Pancreas (tissue), 10 donors: ENCODE measurements at regions not wholly inside any gene's neighbourhood (a gene's known extent, or its start where the extent isn't known, plus 50 kb on each side); places are given as distances from the start of the nearest gene placed in this dataset.

Experiments
- ATAC-seq, 4 donors: fragments of 200-7000 bp; cut with Tn5 transposase; one replicate each; pipeline versions ENCODE4 v1.8.0 to v1.9.1; 2020; ENCODE audit warnings: mild to moderate bottlenecking in 4 of 4, moderate library complexity in 4 of 4
- DNase-seq, 6 donors: peaks; one replicate each; pipeline ENCODE4 v3.0.0-alpha.2; 2020
- FAIRE-seq: peaks from 2 replicates; lab custom pipeline; 2012; peaks lifted over from hg19 to GRCh38; lab: Jason Lieb, UNC
- H3K27ac ChIP-seq, 4 donors: fragments of 200-600 bp; sonication (generic); 1 replicate in 3 of 4; 2 replicates in 1 of 4; pipeline versions ENCODE4 v1.5.0 to v1.8.0; 2020
- H3K27me3 ChIP-seq, 4 donors: fragments of 200-600 bp; one replicate each; pipeline ENCODE4 v1.8.0; 2021
- H3K36me3 ChIP-seq, 3 donors: fragments of 200-600 bp; sonication (generic) in 1 of 3; one replicate each; pipeline versions ENCODE4 v1.5.0 to v1.8.0; 2020 to 2021
- H3K4me1 ChIP-seq, 3 donors: fragments of 200-600 bp; one replicate each; pipeline ENCODE4 v1.8.0; 2021
- H3K4me3 ChIP-seq, 4 donors: fragments of 200-600 bp; sonication (generic) in 2 of 4; one replicate each; pipeline versions ENCODE4 v1.5.0 to v1.8.0; 2020 to 2021
- H3K9me3 ChIP-seq, 4 donors: fragments of 200-600 bp; one replicate each; pipeline ENCODE4 v1.8.0; 2021
- WGBS, 2 donors: extraction: QIAGEN DNeasy Blood & Tissue Kit; methylation state at CpG; one replicate each; pipeline ENCODE4 v1.1.7; 2013; 5-methylcytosine and 5-hydroxymethylcytosine counted together
- intact Hi-C, 3 donors: fragments of 100-400 bp; cut with DNase I; formaldehyde crosslinking; loops; one replicate each; pipeline versions ENCODE4 v1.11.1 to v1.14.2; 2022
- TF ChIP-seq, protein P1 (sequence below), 4 donors: fragments of 200-600 bp; sonication (generic) in 3 of 4; IDR thresholded peaks; one replicate each; pipeline versions ENCODE4 v1.5.0 to v1.8.0; 2021; ENCODE audit warnings: antibody characterized with exemption in 4 of 4
- donor health status: healthy with polysubstance abuse.
- donor health status: DM: no; HTN: no; CAD: no; lungs with moderate emphysema.
- donor health status: DM: no; HTN: no; CAD: no.
- donor health status: control.
- donor health status: control.
- donor health status: Bipolar disorder and iron deficiency.
- donor health status: DM: yes; HTN: yes; CAD: no.
- donor health status: DM: no; HTN: no; CAD: no.
- donor health status: DM: no; HTN: no; CAD: no.
- donor health status: DM: yes; HTN: yes; CAD: no.

DNA sequence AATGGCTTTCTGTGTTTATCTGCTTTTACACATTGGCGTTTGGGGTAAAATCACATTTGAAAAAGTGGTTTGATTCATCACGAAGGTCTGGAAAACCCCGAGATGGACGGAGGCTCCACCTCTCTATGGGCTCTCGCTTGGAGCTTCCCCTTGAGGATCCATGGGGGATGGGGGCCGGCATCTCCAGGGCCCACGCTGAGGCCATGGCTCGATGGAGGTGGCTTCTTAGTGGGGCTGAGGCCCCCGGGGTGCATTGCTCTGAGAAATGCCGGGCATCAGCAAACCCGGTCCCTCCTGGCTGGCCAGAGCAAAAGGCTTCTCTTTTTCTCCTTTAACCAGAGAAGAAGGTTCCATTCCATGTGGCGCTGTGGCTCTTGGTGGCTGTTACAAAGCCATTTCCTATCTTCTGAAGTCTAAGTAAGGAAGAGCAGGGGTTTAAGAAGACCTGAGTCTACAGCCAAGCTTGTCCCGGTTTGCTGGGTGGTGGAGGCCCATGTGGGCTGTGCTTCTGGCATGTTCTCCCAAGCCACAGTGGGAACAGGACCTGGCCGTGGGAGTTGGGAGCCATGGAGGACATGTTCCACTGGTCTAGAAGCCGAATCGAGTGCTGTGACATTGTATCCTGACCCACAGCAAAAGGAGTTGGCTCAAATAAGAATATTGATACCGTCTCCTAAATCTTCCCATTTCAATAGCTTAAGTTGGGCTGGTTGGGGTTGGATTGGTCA is 243.5 kb upstream of the PITRM1 start:
- H3K36me3 ChIP-seq = no peaks in the 10 kb centered on the region
- H3K27ac ChIP-seq = no peak overlapping the region
- 72 to 80% methylated on average over 17 of the region's 17 CpGs for WGBS, 2 donors
- no peak for DNase-seq
- no peak for FAIRE-seq
- no peaks in the 10 kb centered on the region for H3K4me1 ChIP-seq
- TF ChIP-seq, protein P1, sequence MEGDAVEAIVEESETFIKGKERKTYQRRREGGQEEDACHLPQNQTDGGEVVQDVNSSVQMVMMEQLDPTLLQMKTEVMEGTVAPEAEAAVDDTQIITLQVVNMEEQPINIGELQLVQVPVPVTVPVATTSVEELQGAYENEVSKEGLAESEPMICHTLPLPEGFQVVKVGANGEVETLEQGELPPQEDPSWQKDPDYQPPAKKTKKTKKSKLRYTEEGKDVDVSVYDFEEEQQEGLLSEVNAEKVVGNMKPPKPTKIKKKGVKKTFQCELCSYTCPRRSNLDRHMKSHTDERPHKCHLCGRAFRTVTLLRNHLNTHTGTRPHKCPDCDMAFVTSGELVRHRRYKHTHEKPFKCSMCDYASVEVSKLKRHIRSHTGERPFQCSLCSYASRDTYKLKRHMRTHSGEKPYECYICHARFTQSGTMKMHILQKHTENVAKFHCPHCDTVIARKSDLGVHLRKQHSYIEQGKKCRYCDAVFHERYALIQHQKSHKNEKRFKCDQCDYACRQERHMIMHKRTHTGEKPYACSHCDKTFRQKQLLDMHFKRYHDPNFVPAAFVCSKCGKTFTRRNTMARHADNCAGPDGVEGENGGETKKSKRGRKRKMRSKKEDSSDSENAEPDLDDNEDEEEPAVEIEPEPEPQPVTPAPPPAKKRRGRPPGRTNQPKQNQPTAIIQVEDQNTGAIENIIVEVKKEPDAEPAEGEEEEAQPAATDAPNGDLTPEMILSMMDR (IDR thresholded peaks at IDR 0.05) = no peak
- no peaks in the 10 kb centered on the region for H3K27me3 ChIP-seq
- H3K4me3 ChIP-seq = no peak overlapping the region
- intact Hi-C loops = no loop called here
- no peaks in the 10 kb centered on the region for H3K9me3 ChIP-seq
- no peak for ATAC-seq

DNA sequence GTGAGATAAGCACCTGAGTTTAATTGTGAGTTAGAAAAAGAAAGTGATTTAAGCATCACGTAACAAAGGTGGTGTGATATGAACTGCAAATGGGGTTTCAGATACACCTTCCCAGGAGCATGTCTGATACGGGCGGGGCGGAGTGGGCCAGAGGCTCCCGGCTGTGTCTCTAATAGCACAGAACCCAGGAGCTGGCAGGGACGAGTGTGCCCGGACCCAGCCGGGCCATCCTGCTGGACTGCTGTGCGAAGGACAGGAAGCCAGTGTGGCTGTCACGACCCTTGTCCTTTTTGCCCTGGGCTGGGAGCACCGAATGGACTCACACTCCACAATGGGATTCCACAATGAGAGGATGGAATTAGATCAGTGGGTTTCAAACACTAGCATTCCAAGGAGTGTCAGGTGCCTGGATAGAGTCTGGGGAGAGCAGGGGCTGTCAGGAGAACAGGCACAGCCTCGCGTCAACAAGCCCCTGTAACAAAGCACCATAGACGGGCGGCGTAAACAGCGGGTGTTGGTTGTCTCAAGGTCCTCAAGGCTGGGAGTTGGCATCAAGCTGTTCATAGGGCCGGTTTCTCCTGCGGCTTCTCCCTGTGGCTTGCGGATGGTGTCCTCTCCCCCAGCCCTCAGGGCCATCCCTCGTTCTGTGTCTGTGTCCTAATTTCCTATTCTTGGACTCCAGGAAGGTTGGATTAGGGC is 242.6 kb upstream of the PITRM1 start:
- H3K9me3 ChIP-seq = no peaks in the 10 kb centered on the region
- peak in 2 of 4 donors; percentile 14 to 34 for ATAC-seq
- H3K4me3 ChIP-seq = no peak overlapping the region
- TF ChIP-seq, protein P1 (IDR thresholded peaks at IDR 0.05) = no peak
- H3K4me1 ChIP-seq = no peaks in the 10 kb centered on the region
- DNase-seq = no peak
- intact Hi-C loops = no loop called here
- 74 to 79% methylated on average over 20 to 21 of the region's 21 CpGs for WGBS, 2 donors
- H3K27me3 ChIP-seq = no peaks in the 10 kb centered on the region
- FAIRE-seq = no peak
- no peak overlapping the region for H3K27ac ChIP-seq
- H3K36me3 ChIP-seq = no peaks in the 10 kb centered on the region

DNA sequence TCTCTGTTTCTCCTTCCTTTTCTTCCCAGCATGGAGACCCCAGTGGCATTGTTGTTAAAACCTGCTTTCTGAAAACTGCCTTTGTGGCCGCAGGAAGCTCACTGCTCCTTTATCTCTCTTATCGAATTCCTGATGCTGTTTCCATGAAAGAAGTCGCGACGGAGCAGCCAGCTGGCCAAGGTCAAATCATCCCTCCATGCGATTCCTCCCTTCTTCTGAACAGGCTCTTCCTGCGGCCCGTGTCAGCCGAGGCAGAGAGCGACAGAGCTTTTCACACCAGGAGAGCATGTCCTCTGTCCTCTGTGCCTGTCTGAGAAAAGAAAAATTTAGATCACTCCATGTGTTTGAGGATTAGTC is 242.1 kb upstream of the PITRM1 start:
- FAIRE-seq (no peak), DNase-seq (no peak), ATAC-seq (no peak)
- TF ChIP-seq, protein P1 (IDR thresholded peaks at IDR 0.05) = no peak
- 38 to 42% methylated on average over 10 of the region's 10 CpGs for WGBS, 2 donors
- H3K27ac ChIP-seq = no peak overlapping the region
- H3K4me1 ChIP-seq = peaks cover 0 to 5% (median 3%) of the 10 kb centered on the region in 3 donors
- no peak overlapping the region for H3K4me3 ChIP-seq
- H3K9me3 ChIP-seq = no peaks in the 10 kb centered on the region
- no peaks in the 10 kb centered on the region for H3K36me3 ChIP-seq
- intact Hi-C loops = no loop called here
- H3K27me3 ChIP-seq = no peaks in the 10 kb centered on the region

DNA sequence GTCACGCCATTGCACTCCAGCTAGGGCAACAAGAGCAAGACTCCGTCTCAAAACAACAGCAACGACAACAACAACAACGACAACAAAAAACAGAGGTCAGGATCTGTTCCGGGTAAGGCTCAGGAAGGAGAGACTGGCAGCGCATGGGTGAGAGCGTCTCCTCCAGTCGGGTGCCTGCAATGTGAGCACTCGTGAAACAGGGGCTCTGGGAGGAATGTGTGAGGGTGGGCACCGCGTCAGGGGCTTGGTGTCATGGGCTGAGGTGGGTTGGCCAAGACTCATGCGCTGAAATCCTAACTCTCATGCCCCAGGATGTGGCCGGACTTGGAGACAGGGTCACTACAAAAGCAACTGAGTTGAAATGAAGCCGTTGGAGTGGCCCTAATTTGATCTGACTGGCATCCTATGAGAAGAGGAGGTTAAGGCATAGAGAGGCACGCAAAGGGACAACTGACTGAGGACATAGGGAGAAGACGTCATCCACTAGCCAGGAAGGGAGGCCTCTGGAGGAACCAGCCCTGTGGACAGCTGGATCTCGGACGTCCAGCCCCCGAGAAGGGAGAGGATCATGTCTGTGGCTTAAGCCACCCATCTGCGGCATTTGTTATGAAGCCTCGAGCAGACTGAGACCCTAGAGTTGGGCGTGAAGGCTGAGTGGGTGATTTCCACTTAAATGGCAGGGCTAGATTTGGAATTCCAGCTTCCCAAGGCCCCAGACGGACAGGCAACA is 241.5 kb upstream of the PITRM1 start:
- intact Hi-C loops = no loop called here
- H3K27me3 ChIP-seq = no peaks in the 10 kb centered on the region
- H3K27ac ChIP-seq = no peak overlapping the region
- H3K9me3 ChIP-seq = no peaks in the 10 kb centered on the region
- H3K36me3 ChIP-seq = no peaks in the 10 kb centered on the region
- TF ChIP-seq, protein P1 (IDR thresholded peaks at IDR 0.05) = no peak
- ATAC-seq (no peak), DNase-seq (no peak), FAIRE-seq (no peak)
- no peak overlapping the region for H3K4me3 ChIP-seq
- H3K4me1 ChIP-seq = peaks cover 0 to 7% (median 4%) of the 10 kb centered on the region in 3 donors
- WGBS, 2 donors = 83 to 88% methylated on average over 23 of the region's 23 CpGs
